ENCODE measurements at regions not wholly inside any gene's neighbourhood (a gene's known extent, or its start where the extent isn't known, plus 50 kb on each side); places are given as distances from the start of the nearest gene placed in this dataset.
"Not testable (repeated sequence)": the region's sequence is repeated elsewhere in the genome, so short reads cannot be mapped to it uniquely, and the experiment has no call there.

DNA sequence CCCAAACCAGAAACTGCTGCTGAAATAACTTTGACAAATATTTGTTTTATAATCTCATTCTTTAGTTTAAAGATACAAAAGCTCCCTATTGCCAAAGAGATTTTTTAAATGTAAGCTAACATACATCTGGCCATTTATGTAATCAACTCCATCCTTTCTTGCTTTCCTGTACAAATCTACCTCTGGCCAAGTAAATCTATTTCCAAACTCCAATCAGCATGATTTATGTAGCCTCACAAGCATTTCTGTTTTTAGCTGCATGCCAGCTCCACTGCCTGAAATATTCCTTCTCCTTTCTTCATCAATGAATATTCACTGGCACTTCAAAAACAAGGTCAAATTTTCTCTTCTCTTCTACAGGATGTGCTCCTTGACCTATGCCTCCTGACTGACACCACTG lies 80.0 kb downstream of the SHOX2 start:
- no peak for DNase-seq

DNA sequence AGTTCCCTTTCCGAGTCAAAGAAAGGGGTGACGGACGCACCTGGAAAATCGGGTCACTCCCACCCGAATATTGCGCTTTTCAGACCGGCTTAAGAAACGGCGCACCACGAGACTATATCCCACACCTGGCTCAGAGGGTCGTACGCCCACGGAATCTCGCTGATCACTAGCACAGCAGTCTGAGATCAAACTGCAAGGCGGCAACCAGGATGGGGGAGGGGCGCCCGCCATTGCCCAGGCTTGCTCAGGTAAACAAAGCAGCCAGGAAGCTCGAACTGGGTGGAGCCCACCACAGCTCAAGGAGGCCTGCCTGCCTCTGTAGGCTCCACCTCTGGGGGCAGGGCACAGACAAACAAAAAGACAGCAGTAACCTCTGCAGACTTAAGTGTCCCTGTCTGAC lies 86.3 kb downstream of the SHOX2 start:
- not testable (repeated sequence) for DNase-seq

DNA sequence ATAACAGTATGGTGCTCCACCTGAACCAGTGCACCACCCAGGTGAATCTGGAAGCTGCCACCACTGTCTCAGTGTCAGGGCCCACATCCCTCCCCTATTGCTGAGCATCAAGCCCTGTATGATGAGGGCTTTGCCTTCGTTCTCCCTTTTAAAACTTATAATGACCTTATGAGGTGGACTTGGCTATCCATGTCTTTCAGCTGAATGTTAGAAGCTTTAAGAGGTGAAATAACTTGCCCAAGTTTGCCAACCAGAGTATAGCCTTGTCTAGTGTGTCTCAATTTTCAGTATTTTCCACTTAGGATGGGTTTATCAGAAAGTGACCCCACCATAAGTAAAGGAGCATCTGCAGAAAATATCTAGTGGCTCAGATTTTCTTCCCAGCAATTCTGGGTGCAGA lies 87.8 kb downstream of the SHOX2 start:
- no peak for DNase-seq

DNA sequence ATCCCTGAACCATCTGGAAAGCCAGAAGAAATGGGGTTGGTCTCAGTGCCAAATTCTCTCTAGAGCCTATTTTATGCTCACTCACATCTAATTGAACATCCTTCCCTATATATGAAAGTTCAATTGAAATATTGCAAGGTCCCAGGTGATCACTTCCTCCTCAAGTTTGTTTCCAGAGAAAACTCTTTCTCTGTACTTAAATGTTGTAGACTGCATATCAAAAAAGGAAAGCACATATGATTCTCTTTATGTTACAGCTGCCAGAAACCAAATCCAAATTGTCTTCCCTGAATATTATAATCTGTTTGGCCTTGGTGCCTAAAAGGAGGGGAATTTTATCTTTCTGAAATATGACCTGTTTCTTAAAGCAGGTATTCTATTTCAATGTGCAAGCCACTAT lies 93.3 kb downstream of the SHOX2 start:
- no peak for DNase-seq

DNA sequence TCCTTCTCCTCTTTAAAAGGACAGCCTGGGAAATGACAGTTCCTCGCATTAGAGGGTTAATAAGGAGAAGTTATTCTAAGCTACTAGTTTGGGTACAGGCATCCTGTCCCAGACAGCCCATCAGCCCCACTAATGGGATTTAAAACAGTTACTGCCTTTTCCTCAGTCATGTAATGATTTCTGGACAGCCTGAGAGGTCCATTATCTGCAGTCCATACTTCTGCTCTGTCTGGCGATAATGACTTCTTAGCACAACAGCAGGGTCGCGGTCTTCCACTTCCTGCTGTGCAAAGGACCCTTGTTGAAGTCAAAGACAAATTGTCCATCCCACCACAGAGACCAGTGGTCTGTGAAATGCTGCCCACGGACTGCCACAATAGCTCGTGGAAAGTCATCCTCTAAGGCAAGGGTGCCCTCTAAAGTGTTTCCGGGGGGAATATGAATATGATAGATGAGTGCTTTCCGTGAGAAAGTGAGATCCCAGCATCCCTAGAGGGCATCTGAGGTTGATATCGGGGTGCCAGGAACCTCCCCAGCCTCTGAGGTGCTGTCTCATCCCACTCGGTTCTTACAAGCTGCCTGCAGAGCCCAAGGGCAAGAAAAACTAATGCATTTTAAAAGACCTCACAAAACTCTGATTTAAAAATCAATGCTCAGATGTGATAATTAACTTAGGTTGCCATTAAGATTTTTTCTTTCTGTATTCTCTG lies 100.7 kb downstream of the SHOX2 start:
- no peak for DNase-seq

DNA sequence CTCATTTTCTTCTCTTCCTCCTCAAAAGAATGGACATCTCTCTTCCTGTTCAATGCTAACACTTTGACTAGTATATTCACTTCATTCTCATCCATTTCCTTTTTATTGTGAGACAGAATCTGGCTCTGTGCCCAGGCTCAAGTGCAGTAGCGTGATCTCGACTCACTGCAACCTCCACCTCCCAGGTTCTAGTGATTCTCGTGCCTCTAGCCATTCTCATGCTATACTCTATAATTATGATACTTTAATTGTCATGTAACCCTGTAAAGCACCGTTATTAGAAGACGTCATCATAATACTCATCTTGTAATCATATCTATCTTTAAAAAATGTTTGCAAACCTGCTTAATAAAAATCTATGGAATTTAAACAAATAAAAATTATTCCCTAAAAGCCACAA lies 107.0 kb downstream of the SHOX2 start:
- no peak for DNase-seq

DNA sequence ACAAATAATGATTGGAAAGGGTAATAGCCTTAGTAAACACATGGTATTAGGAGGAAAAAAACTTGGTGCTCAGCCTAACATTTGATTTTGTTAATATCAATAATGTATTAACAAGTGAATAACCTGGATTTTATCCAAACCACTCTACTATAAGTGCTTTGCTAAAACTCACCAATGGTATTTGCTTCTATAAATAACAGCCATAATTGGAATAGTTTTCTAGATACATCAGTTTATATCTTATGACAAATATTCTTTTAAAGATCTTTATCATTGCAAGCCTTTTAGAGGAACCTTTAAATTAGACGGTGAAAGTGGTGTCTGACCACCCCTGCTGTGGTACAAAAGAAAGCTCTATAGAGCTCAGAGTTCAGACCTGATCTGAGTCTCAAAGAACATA lies 123.9 kb downstream of the SHOX2 start:
- DNase-seq, result no peak

DNA sequence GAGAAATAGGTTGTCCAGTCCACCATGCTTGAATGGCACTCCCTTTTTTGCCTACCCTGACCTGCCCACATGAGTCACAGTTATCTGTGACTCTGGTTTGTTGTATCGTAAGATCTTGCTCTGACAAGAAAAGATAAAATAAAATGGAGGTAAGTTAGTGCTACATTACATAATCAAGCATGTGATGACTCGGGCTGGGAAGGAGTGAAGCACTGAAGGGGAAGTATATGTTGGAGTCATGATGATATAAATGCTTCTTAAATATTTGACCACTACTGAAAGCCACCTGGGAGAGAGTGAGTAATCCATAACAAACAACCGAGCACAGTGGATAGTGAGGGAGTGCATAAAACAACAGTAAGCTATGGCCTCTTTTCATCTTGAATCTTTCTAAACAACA lies 124.4 kb downstream of the SHOX2 start:
- no peak for DNase-seq

DNA sequence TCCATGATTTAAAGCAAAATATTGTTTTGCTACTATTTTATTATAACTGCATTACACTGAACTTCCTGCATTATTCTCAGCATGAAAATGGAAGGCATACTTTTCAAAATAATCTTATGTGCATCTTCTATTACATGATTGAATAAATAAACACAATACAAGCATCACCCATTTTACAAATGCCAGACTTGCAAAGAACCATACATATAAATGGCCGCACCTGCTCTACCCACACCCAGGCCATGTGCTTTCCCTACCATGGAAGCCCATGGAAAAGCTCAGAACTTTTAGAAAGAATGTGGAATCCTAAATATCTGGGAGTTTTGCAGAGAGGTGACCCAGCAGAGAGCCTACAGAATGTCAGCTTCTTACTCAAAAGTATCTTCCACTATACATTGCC lies 127.2 kb downstream of the SHOX2 start:
- DNase-seq, result no peak

DNA sequence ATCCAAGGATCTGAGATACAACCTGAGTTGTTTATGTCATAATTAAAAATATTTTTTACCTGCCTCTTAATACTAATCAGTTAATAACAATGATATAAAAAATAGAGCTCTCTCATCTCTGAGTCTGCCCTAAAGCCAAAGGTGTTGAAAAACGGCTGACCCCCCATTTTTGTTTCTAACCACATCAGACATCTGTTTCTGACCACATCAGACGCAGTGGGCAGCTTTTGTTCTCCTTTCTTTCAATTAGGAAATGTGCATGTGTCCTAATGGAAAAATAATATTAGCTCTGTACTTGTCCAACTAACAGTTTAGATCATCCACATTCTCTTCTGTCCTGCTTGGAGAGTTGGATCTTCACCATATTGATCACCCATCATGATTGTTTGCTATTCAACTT lies 144.6 kb downstream of the SHOX2 start:
- no peak for DNase-seq

DNA sequence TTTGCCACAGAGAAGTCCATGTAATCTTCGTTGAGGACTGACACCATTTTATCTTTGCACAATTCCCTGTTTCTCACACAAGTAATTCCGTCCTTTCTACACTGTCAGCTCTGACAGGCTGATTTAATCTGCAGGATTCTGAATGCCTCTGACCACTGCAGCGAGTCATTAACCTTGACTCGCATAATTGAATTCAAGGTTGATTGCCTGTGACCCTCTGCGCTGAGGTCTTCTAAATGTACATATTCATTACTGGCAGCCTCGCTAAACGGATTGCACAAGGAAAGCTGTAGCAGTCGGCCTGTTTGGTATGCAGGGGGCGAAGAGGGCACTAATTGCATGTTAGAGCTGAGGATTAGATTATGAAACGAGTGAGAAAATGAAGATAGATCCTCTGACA lies 147.8 kb downstream of the SHOX2 start:
- no peak for DNase-seq

DNA sequence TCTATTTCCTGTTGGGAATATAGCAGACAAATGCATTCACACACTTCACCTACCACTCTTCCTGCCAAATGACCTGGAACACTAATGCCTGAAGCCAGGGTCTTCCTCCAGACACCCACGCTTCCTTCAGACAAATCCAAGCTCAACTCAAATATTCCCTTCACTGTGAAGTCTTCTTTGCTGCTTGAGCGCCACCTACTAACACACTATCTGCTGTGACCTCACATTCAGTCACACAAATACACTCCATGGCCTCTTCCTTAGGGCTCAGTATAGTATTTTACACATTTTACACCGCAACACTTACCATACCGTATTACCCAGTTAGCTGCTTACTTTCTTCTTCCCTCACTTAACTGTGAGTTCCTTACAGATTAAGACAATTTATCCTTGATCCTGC lies 149.4 kb downstream of the SHOX2 start:
- DNase-seq, result no peak

DNA sequence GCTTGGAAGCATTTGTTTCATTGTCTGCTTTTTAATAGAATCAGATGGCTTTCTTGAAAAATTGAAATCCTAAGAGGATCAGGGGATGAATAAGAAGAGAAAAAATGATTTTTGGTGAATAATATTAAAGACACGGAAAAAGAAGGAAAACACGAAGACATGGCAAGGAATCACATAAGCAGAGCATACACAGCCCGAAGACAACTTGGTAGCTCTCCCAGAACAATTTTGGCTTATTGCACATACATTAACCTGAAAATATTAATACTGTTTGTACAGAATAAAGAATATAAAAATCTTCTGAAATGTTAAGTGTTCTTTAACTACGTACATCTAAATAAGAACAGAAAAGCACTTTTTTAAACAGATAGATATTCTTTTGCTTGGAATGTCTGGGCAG lies 150.0 kb downstream of the SHOX2 start:
- DNase-seq, result no peak

DNA sequence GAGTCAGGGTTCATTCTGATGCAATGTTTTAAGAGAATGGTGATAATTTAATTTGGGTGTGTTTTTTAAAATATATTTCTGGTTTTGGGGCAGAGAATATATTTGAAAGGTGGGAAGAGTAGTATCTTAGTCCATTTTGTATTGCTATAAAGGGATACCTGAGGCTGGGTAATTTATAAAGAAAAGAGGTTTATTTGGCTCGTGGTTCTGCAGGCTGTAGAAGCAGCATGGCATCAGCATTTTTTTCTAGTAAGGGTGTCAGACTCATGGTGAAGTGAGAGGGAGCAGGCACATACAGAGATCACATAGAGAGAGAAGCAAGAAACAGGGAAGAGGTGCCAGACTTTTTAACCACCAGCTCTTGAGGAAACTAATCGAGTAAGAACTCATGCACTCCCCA lies 152.7 kb downstream of the SHOX2 start:
- no peak for DNase-seq

DNA sequence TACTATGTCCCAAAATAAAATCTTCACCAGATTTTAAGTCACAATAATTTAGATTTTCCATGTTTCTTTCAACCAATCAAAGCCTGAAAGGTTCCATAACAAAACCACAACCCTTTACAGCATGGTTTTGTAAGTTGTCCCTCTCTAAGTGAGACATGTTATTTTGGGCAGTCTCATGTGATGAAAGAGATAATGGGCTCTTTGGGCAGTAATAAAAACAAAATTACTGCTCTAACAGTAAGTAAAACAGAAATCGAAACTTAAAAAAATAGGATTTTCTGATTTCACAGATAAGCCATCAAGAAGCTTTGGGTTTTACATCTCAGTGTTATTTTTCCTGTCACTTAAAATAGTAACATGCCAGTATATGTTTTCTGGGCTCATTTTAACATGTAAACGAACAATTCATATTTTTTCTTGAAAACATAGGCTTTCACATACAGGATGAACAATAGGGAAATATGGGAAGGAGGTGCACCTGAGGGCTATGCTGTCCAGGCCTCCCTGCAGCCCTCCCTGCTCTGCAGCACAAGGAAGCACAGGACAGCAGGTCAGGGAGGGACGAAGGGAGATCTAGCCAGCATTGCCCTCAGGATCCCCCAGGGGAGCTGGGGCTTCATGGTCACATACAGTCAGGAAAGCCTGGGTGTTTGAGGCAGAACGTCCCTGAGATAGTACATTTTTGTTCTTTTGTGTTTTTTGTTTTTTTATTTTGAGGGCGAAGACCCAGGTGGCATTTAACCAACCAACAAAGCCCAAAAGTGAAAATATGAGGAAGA lies 157.4 kb downstream of the SHOX2 start:
- no peak for DNase-seq

DNA sequence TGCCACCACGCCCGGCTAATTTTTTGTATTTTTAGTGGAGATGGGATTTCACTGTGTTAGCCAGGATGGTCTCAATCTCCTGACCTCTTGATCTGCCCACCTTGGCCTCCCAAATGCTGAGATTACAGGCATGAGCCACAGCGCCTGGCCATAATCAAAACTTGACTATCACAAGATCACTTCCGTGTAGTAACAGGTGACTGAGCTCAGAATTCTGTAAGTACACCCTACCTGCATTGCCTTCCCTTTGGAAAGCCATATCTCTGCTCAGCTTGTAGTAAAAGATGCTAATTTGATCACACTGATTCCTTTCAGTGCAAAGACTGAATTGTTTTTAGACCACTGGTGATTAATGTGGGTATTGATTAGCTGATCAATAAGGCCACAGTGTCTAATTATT lies 167.1 kb downstream of the SHOX2 start:
- DNase-seq, result no peak

DNA sequence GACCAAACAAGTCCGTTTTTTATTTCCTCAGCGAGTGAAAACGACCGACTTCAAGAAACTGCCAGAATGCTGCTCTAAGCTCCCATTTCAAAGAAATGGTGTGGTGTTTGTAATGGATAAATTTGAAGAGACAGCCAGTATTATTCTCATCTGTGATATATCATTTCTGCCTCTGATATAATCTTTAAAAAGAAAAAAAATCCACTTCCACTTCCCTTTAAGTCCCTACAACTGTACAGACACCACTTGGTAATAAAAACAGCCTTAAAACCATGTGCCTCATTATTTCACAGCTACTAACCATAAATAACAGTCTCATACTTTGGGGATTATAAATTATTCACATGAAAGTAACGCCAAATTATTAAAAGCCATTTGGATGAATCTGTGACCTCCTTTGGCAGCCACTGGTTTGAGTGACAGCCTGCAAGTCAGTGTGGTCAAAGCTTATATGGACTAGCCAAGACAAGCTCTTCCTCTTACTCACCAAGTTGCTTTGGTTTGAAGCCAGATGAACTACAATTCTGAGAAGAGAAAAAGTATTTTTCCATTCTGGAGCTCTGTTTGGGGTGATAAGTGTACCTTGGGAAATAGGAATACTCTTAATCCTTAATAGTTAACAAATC lies 168.0 kb downstream of the SHOX2 start:
- DNase-seq, result no peak

DNA sequence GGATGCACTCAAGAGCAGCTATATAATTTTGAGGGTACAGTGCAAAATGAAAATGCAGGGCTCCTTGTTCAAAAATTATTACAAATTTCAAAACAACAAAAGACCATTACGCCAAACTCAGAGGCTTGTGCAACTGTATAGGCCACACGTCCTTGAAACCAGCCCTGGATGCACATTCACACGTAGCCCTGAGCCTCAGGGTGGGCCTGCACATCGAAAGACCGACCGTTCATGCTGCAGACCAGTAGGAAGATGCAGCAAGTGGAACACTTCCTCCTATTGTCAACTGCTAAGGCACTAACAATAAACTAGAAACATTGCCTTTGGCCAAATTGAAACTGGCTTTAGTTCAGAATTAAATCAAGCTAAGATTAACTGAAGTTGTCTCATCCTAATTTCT lies 174.7 kb downstream of the SHOX2 start:
- DNase-seq, result no peak

DNA sequence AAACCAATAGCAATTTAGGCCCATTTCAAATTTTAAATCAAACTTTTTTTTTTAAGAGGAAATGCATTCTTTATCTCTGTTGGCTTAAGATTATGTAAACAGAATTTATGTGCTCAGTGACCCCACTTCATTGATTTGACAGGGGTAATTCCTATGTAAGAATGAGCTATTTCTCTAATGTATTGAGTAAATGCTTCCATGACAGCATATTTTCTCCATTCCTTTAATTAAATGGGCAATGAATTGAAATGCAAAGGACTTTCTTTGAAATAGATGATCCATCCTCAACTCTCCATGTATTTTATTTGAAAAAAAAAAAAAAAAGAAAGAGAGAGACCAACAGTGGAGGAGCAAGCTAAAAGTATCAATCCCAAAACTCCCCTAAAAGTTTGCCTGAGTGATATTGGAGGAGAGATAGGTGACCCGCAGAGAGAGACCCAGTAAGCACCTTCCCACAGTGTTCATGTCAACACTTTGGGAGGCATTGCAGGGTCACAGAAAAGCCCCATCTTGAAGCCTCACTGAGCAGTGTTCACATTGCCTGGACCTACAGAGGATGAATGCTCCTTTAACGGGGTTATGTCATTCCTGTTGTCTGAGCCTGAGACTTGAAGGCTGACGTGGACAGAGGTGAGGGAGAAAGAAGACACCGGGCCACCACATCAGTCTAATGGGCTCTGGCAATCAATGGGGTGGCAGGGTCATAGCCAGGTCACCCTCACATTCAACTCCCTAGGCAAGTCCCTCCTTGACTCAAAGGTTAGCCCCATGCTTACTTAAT lies 176.0 kb downstream of the SHOX2 start:
- DNase-seq, result no peak

DNA sequence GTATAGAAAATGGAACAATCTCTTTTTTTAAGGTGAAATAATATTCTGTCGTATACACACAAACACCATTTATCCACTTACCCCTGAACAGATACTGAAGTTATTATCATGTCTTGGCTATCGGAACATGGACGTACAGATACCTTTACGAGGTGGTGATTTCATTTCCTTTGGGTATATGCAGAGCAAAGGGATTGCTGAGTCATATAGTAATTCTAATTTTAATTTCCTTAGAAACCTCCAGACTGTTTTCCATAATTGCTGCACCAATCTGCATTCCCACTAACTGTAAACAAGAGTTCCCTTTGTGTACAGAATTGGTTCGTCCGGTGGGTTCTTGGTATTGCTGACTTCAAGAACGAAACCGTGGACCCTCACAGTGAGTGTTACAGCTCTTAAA lies 179.4 kb downstream of the SHOX2 start:
- no peak for DNase-seq

DNA sequence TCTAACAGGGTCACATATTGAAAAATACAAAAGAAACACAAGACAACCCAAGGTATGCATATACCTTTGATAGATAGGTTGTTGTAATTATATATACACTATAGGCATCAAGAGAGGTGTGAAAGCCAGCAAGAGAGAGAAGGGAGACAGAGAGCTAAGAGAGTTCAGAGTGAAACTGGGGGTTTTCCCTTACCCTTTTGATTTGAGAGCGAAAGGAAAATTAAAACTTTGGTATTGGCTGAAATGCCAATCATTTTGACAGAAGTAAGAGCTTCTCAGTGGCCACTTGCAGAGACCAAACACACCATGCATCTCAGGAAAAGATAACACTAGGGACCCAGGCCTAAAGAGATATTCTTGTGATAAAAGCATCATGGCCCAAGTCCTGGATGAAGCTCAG lies 183.6 kb downstream of the SHOX2 start:
- no peak for DNase-seq

DNA sequence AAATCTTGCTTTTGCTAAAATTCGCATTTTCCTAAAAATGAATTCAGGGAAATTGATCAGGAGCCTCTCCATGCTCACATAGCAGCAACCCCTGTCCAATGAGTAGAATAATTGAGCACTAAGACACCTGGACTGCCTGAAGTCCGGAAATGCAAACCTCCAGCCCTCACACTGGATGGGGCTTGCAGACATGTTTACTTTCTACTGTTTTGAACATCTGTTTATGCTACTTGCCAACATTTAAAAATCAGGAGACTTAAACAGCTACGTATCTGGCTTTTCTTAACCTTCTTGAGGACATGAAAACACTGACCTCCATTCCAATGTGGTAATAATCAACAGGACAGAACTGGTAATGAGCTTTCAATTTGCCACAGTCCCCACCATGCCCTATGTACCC lies 184.4 kb downstream of the SHOX2 start:
- no peak for DNase-seq

Measured in amygdala (tissue), 56 donors.